EL (cell line): ENCODE measurements at regions not wholly inside any gene's neighbourhood (a gene's known extent, or its start where the extent isn't known, plus 50 kb on each side); places are given as distances from the start of the nearest gene placed in this dataset.
"Not testable (repeated sequence)": the region's sequence is repeated elsewhere in the genome, so short reads cannot be mapped to it uniquely, and the experiment has no call there.

Experiments
- DNase-seq: peaks from one replicate; pipeline ENCODE4 v3.0.0-alpha.2; 2016

- no peak for DNase-seq
Observed at GRCh38 chr3:194028434-194029004, 107.4 kb upstream of the HES1 start.

GRCh38 chr3:194029846-194030245 is 106.1 kb upstream of the HES1 start:
- DNase-seq: no peak

DNA sequence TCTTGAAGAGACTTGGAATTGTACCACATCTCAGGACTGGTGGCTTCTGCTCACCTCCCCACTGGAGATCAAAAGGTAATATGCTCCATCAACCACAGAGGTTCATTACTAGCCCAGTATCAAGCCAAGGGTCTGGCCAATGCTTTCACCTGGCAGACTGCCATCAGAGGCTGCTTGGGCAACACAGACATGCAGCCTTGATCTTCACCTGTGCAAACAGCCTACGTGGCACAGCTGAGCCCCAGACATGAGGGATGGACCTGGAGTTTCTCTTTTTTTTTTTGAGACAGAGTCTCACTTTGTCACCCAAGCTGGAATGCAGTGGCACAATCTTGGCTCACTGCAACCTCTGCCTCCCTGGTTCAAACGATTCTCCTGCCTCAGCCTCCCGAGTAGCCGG is 105.6 kb upstream of the HES1 start:
- DNase-seq: no peak

DNA sequence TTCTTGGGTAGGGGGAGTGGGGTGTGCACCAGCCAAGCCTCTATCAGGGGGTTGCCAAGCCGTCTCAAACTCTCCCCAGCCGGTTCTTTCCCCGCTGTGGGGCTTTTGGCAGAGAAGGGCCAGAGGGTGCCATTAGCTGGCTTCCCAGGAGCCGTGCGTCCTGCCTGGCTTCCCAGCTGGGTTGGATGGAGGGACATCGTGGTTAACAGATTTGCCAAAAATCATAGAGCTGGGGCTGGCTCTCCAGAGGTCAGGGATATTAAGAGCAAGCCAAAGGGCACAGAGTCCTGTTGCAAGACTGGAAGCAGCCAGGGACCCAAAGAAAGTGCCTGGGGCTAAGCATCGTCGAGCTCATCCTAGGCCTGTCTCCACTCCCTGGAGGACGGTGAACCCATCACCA is 104.6 kb upstream of the HES1 start:
- DNase-seq: no peak

DNA sequence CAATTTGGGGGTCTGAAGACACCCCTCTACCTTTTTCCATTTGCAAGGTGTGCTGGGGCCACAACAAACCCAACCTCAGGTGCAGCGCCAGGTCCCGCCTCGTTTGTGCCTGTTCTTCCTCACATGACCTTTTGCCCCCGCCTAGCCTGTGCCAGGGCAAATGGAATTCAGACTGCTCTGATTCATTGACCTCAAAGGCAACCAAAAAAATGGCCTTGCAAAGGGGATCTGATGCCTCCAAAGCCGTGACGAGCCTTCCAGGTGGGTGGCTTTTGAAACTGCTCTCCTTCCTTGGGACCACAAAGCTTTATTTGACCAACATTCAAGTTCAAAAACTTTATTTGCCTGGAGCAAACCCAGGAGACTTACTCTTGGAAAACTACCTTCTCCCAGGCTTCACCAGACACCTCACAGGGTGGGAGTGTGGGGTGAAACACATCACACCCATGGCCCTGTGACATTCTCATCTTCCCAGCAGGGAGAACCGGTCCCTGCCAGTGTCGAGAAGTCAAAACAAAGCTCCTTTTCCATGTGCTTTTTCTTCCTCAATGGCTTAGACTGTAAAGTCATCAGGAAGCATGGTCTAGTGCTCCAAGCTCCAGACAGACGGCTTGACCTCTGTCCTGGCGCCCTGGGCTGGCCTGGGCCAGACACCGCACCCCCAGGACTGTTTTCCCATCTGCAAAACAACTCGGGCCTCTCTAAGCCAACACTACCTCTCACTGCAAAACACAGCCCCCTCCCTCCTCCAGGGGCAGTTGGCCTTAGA is 103.9 kb upstream of the HES1 start:
- DNase-seq: no peak

GRCh38 chr3:194032828-194033435 is 103.0 kb upstream of the HES1 start:
- DNase-seq: no peak

DNA sequence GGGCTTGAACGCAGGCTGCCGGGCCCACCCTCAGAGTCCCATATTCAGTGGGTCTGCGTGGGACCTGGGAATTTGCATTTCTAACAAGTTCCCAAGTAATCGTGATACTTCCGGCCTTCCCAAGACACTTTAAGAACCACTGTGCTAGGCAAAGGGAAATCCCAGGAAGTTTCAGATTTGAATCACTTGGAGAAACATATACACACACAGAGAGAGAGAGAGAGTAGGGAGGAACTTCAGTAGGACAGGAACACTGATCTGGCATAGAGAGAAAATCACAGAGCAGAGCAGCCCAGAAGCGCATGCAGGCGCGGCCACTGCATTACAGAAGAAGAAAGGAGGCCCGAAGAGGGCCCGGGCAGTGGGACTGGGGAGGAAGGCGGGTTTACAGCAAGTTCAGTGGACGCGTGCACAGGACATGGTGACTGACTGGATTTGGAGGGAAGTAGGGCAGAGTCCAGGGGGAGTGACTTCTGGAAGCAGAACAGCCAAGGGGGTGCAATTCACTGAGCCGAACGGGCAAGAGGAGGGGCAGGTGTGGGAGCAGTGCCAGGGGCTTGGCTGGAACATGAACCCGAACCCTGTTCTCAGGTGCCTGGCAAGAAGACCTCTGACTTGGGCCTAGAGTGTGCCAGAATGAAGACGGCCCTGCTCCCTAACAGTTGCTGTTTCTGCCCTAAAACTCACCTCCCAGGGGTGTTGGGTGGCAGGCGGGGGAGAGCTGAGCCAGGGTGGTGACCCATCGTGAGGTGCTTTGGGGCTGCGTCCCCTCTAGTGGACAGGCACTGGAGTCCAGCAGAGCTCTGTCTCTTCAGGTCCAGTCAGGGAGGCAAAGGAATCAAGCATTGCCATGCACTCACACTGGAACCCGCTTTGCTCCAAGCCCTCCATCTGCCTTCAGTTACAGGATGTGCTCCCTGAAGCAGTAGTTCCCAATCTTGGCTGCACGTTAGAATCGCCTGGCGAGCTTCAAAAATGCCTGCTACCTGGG is 101.3 kb upstream of the HES1 start:
- no peak for DNase-seq

DNA sequence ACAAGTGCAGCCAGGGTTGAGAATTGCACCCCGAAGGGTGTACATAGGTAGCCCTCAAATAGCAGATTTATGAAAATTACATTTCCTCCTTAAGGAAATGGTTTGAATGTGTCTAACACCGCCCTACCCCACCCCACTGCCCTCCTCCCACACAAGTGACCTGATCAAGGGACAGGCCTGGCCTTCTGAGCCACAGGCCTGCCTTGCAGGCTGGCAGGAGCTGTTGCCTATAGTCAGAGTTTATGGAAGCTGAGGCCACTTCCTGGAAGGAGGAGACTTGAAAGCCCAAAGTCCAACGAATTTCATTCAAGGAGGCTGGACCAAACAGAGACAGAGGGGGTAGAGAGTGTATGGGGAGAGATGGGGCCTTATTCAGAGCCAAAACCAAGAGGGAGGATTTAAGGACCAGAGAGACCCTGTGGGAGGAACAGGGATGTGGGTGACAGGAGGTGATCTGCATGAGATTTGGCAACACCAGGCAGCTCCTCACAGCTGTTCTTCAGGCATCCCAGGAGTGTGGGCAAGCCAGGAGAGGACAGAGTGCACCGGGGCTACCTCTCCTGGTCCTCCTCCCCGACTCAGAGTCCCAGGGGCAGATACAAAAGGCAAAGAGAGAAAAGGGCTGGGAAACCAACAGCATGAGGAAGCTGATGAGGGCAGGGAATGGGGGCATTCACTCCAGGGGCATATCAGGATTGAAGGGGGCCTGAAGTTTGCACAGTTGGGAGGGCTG is 100.4 kb upstream of the HES1 start:
- DNase-seq: no peak

- DNase-seq: no peak
Observed at GRCh38 chr3:194036842-194037241, 99.1 kb upstream of the HES1 start.

DNA sequence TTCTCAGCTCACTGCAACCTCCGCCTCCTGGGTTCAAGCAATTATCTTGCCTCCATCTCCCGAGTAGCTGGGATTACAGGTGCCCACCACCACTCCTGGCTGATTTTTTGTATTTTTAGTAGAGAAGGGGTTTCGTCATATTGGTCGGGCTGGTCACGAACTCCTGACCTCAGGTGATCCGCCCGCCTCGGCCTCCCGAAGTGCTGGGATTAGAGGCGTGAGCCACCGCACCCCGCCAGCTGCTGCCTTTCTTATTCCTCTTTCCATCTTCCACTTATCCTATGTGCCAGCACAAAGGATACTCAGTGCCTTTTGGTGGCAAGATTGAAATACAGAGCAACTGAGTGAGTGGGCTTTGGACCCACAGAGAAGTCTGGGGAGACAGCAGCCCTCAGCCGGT is 97.6 kb upstream of the HES1 start:
- DNase-seq: not testable (repeated sequence)

DNA sequence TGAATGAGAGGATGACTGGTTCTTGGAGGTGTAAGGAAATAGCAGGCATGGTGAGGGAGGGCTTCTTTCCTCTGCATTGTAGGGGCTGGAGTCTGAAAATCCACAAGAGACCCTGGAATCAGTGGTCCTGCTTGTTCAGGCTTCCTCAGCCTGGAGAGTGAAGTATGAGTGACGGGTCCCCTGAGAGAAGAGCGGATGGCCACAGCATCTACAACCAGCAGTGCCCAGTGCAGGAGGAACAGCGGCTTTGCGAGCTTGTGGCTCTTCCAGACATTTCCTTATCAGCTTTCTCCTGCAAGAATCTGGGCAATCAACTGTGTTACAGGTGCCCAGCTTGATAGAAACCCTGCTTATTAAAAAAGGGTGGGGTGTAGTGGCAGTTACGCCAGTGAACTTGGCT is 97.0 kb upstream of the HES1 start:
- no peak for DNase-seq

- no peak for DNase-seq
Observed at GRCh38 chr3:194040516-194041273, 95.3 kb upstream of the HES1 start.

DNA sequence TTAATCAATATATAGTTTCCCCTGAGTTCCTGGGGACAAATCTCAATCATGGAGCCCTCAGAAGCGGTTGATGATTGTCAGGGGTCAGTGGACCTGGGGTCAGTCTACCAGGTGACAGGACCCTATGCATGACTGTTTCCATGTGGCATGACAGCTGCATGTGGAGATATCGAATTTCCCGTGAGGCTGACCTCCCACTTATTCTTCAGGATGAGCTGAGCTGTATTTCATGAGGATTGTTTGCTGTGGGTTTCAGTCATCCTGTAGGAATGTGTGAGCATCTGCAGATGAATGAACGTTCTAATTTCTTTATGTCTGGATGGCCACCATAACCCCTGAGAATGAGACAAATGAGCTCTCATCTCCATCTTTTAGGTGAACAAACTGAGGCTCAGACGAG is 93.0 kb upstream of the HES1 start:
- peak; percentile 76 for DNase-seq

GRCh38 chr3:194043516-194043915 is 92.4 kb upstream of the HES1 start:
- peak; percentile 58 for DNase-seq

GRCh38 chr3:194045289-194045688 is 90.7 kb upstream of the HES1 start:
- no peak for DNase-seq

- DNase-seq: no peak
Observed at GRCh38 chr3:194045919-194046318, 90.0 kb upstream of the HES1 start.

- no peak for DNase-seq
Observed at GRCh38 chr3:194046531-194046930, 89.4 kb upstream of the HES1 start.

DNA sequence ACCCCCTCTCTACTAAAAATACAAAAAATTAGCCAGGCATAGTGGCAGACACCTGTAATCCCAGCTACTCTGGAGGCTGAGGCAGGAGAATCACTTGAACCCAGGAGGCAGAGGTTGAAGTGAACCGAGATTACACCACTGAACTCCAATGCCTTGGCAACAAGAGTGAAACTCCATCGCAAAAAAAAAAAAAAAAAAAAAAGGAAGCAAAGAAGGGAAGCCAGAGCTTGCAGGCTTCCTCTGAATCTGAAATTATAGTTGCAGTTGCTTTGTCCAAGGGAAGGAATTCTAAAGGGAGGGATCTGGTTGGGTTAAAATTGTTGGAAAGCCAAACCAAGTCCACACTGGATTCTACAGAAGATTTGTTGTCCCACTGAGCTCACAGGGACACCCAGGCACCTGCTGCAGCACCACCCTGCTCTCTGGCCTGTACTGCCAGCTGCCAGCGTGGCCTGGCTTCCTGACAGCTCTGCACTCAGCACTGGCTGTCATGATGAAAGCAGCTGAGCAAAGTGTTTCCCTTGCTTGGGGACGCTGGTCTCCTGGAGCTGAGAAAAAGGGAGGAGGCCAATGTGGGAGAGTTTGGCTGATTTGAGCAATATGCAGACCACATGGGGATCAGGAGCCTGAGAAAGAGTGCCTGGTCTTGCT is 88.8 kb upstream of the HES1 start:
- DNase-seq: no peak

DNA sequence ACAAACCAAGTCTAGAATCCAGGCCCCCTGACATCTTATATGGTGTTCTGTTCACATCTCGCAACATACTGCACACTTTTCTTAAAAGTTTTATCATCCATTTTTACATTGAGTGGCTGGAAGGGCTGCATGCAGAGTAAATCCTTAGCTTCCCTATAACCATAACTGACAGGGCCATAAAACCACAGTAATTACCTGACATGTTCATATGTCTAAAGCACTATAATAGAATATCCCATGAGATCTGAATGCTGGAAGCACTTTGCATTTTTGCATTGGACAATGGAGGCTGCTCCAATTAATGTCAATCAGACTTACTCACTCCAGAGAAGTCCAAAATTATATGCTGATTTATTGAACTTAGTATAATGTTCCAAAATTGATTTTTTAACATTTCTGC is 86.6 kb upstream of the HES1 start:
- DNase-seq: no peak

GRCh38 chr3:194050782-194051320 is 85.1 kb upstream of the HES1 start:
- DNase-seq: no peak
